GM18508 (cell line): ENCODE measurements at regions not wholly inside any gene's neighbourhood (a gene's known extent, or its start where the extent isn't known, plus 50 kb on each side); places are given as distances from the start of the nearest gene placed in this dataset.

Experiments used
- ATAC-seq: cut with Tn5 transposase; IDR thresholded peaks from one replicate; pipeline ENCODE4 v1.9.1; 2021; ENCODE audit warnings: moderate number of reproducible peaks; ENCODE audit not compliant: insufficient read depth, unreplicated experiment

DNA sequence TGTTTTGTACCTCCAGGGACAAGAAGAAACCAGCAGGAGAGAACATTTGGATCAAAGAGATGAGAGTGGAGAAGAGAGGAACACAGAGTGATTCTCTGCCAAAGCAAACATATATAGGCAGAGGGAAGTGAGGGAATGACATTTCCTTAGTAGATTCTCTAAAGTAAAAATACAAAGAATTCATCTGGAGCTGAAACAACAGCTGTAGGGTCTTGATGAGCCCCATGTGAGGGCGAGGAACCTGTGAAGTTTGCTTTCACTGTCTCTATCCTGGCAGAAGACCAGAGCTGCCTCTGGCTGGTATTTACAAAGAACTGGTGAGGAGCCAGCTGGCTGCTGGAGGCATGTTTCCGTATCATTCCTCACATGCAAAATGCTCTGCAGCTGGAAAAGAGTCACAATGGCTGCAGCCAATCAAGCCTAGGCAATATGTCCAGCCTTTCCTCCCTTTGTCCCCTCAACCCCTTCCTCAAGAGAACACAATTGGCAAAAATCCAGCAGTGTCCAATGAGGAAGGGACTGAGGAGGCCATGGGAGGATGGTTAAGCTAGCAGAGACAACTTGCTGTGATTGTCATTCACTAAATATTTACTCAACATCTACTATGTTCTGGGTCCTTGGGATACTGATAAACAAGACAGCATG, 122.5 kb downstream of the PHLDA1 start:
- no peak for ATAC-seq

- ATAC-seq: no peak
These were observed 125.7 kb downstream of the PHLDA1 start for GRCh38 chr12:75905922-75906321.

GRCh38 chr12:75900781-75901254, 130.8 kb downstream of the PHLDA1 start:
- no peak for ATAC-seq

DNA sequence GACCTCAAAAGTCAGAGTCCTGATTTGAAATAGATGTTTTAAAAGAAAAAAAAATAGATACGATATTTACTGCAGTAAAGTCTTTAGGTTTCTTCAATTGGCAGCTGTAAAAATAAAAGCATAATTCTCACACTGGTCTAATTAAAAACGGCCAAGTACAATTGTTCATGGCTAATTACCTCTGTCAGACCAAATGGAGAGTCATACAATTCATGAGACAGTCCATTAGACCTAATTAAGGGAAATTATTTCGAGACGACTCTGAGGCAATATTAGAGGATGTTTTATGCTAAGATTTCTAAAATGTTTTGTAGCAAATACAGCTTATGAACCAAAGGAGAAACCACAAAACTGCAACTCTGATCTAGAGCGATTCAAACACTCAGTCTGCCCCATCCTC, 131.3 kb downstream of the PHLDA1 start:
- no peak for ATAC-seq

DNA sequence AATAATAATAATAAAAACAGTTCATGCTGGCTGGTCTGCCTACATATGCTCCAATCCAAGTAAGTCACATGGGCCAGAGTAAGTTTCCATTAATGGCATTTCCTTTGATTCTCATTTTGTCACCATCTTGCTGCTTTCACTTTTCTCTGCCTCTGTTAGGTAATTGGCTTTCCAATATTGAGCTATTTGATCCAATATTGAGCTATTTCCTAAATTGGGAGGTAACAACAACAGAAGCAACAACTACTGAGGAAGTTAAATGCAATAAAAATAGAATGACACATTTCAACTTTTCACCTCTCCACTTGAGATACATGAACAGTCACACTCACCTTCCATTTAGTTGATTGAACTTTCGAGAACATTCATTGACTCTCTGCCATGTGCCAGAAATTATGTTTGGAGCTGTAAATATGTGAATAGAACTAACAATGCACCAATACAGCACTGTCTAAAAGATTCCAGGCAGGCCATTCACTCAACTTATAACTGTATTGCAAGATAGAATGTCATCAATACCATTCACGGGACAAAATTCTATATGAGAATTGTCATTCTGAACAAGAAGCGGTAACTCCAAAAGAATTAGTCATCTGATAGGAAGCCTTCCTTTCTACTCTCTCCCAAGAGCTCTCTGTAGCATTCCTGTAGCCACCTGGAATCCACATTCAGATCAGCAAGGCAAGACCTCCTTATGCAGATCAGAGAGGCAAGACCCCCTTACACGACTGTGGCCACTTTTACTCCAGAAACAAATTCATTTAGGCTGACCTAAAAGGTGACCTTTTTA, 136.4 kb downstream of the PHLDA1 start:
- ATAC-seq: no peak

DNA sequence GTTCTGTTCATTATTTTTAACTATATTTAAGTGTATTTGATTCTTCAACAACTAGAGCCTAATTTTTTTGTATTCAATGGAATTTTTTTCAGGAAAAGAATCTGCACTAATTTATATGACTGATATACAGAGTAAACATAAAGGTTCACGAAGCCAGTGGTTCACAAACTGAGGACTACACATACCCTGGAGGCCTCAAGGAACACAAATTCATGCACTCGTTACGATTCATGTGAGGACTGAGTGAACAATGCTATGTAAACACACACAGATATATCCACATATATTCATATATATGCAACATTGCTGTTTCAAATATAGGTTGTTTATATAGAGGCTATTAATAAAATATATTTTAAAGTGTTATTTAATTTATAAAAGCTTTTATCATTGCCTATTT, 137.8 kb downstream of the PHLDA1 start:
- ATAC-seq: no peak

DNA sequence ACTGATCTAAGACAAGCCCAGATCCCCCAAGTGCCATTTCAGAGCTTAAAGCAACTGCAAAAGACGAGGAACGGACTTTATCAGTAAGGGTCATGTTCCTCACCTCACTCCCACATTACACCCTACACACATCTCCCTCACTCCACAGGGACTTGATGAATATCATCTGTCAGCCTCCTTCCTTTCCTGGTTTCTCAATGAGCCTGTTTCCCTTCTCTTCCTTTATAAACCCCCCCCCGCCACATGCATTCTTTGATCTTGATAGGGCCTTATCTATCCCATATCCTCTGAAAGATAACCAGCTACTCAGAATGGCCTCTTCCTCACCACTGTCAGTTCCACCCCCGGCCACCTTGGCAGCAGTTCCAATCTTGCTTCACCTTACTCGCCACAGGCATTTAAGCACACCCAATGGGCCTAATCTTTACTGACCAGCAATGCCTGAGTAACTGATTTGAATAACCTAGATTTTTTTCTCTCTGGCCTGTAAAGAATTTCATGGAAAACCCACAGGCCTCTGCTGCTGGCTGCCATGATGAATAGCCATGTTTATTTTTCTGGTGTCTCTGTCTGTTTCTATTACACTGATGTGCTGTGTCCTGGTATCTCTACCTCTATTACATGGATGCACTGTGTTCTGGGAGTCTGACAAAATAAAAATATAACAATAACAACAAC, 138.7 kb downstream of the PHLDA1 start:
- no peak for ATAC-seq

DNA sequence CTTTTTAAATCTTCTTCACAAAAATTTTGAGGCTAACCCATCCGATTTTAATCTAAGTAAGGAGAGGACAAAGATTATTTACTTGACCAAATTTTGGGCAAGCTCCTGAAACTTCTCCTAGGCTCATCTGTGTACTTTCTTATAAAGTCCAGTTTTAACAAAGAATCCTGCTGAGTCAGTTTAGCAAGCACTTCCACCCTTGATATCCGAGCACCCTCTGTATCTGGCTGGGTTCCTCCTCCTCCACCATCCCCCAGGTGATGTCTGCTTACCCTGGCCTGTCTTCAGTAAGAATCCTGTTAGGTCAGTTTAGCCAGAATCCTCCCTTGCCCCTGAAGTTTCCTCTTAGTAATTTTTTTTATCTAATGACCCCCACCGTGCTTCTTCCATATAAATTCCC, 140.5 kb downstream of the PHLDA1 start:
- no peak for ATAC-seq

DNA sequence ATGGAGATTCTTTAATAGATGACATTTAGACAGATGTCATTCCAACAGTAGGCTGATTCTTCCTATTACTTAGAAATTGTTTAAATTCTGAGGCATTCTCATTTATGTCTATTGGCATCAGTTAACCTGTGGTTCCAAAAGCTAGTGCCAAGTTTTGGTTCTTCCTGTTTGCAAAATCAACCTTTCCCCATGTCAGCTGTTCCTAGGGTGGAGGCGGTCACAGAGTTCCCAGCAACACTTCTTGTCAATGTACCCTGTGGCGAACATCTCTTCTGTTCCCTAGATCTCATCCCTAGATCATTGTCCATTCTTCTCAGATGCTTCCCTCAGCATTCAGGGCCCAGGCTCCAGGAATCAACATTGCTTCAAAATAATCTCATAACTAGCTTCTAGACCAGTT, 140.9 kb downstream of the PHLDA1 start:
- ATAC-seq: no peak

DNA sequence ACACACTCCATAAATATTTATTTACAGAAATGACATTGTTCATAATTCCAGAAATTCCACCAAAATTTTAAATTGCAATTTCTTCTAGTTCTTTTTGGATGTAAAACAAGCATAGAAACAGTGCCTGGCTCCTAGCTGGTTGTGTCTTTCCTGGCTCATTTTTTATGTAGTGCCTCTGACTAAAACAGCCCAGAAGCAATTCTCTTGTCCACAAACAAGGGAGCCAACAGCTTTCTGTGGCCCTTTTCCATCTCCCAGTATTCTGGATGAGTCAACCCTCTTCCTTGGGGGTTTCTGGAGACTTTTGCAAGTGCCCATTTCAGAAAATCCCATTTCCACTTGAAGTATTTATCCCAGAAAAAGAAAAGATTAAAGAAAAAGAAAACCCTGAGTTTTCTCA, 141.4 kb downstream of the PHLDA1 start:
- no peak for ATAC-seq

DNA sequence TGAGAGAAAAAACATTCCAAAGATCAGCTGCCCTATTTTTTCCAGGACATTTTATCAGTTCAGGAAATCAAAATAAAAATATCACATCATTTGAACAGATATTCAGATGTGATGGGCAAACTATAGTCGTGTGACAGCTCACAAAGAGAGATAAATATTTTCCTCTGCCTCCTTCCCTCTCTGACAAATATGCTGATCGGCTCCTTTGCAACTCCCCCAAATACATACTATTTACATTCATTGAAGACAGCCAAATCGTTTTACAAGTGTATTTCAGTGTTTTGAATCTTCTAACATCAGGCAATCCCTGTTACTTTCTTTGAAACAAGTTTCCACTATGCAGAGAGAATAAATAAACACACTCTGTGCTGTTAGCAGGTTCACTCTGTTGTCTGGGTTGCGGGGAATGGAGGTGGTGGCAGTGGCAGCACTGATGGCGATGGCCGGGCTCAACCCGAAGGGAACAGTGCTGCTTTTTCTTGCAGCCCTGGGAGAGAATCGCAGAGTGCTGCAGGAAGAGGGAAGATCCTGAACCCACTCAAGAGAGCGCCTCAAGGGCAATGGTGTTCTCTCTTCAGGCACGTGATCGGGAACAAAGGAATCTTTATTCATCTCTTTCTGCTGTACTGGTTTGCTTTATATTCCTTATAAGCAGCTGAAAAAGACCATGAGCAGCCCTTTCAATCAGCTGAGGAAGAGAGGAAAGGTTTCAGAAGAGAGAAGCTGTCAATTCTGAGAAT, 142.5 kb downstream of the PHLDA1 start:
- ATAC-seq: no peak

DNA sequence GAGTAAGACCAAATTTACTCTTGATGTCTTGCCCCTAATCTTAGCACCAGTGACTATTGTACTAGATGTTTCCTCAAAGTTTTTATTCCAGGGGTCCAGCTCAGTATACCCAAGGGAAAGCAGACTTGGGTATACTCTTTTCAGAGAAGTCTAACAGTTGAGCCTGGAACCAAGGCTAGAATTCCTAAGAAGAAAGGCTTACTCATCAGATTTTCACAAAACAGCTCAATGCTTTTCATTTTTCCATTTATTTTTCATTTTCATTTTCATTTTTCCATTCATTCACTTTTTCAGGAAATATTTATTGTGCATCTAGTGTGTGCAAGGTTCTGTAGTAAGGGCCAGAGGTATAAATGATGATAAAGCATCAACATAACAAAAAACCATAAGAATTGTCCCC, 143.2 kb downstream of the PHLDA1 start:
- no peak for ATAC-seq

DNA sequence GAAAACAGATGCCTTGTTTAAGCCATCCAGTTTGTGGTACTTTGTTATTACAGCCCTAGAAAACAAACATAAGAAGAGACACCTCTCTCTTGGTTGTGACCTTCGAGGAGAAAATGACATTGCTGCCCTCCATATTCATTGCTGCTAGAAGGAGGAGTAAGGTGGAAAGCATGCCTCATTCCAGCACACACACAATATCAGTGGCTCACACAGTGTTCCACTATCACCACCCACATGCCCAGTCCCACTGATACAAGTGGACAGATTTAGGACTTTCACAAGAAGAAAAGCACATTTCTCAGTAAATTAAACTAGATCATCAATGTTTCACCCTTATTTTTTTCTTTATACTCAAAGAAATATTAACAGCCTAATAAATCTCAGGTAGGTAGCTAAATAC, 143.6 kb downstream of the PHLDA1 start:
- ATAC-seq: no peak

DNA sequence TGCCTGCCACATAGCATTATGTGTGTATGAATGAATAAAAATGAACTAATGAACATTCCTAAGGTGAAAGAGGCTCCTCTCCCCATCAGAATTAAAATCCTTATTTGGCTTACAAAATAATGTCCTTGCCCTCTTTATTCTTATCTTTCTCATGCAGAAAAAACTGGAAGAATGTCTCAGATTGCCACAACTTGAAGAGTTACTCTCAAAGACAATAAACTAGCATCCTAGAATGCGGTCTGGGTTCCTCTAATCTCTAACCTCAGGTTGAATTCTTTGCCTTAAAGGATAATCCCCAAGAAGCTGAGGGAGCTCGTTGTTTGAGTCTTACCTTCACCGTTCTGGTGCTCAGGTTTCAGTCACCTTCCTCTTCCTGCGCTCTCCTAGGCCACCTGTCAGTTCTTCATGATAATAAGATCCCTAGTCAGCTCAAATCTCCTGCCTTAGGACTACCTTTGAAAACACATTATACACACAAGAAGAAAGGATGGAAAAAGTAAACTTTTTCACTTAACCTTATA, 147.1 kb downstream of the PHLDA1 start:
- ATAC-seq: no peak

GRCh38 chr12:75883241-75883640, 148.3 kb downstream of the PHLDA1 start:
- ATAC-seq: no peak

- ATAC-seq: no peak
These were observed 149.2 kb downstream of the PHLDA1 start for GRCh38 chr12:75882421-75882820.

DNA sequence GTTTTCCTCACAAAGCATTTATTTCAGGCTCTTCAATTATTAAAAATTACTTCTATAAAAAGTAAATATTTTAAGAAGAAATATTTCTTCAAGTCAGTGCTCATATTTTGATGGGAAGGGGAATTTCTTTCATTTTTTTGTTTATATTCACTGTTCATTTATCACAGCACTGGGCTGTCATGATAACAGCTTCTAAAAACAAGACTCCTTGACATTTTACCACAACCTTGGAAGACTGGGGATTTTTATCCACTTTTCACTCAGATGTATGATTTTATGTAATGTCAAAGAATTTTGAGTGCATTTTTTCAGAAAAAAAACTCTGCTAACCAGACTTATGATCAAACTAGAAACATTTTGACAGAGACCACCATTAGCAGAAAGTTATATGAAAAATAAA, 149.7 kb downstream of the PHLDA1 start:
- ATAC-seq: no peak

DNA sequence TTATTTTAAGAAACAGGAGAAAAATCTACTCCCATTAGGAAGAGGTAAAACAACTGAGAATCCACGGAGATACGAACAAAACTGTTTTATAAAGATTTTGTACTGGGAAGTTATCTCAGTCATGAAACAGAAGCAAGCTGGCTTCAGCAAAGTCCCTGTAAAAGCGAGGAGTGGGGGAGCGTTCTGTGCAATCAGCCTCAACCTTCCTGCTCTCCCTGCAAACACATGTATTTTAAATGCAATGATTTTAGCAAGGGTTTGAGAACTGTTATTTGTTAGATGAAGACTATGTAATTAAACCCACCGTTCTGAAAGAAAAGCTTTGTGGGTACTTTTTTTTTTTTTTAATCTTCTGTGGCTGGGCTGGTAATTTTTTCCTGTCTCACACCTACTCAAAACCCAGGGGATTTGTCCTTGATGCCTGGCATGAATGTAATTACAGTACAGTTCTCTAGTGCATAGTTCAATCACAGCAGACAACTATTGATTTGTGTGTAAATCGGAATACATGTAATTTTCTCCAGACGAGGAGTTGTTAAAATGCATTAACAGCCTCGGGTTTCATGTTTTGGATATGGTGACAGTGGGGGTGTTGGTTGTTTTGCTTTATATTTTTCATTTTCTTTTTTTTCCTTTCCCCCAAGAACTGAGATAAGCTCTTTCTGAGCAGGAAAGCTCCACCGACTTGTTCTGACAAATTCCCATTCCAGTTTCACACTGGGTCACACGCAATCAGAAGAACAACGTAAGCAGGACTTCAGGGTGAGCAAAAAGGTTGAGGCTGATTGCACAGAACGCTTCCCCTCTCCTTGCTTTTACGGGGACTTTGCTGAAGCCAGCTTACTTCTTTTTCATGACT, 153.6 kb downstream of the PHLDA1 start:
- ATAC-seq: no peak
